ENCODE measurements at regions not wholly inside any gene's neighbourhood (a gene's known extent, or its start where the extent isn't known, plus 50 kb on each side); places are given as distances from the start of the nearest gene placed in this dataset.

DNA sequence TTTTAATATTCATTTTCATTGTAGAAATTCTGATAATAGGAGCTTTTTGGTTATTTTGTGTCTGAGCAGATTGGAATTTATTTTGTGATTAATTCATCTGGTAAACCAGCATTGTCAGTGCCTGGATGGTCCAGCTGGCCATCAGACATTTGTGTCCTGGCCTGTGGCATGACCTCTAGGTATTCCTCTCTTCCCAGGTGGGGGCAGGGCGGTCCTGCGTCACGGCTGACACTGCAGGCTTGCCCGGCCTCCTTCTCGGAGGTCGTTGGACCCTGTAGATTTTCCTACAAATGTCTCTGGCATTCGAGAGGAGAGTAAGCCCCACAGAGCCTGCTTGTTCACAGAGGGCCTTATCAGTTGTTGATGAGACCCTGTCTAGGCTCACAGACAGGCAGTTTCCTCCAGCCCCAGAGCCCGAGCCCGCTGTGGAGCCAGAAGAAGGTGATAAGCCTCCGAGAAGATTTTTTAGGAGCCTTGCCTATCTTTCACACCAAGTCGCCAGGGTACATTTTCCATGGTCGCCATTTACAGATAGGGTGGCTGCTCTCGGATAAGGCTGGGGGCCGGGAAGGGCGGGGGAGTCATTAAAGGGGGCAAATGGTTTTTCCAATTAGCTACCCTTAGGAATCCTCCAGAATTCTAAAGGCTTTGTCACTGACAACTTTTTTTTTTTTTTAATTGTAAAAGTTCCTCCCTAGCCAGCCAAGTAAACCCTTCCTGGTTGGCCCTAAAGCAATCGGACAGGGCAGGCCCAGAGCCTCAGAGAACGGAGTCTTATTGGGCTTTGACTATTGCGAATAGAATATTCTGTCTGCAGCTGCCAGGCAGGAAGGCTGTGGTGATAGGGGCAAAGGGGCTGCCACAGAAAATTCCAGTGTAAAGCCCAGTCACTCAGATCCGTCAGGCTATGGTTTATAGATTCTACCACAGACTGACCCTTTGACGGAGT is 78.1 kb upstream of the TBX20 start:
- Mint-ChIP-seq H3K27me3 (peaks cover 19 to 26% of the 10 kb centered on the region in 2 donors), H3K9me3 (no peaks in the 10 kb centered on the region), H3K4me3 (no peak overlapping the region), H3K4me1 (no peaks in the 10 kb centered on the region), H3K36me3 (no peaks in the 10 kb centered on the region), H3K27ac (no peak overlapping the region)
- DNase-seq: no peak
- no peak for ATAC-seq (replicated peaks)

GRCh38 chr7:35329026-35329425 is 75.1 kb upstream of the TBX20 start:
- no peak for DNase-seq
- Mint-ChIP-seq H3K4me1 (no peaks in the 10 kb centered on the region), H3K27ac (no peak overlapping the region), H3K36me3 (no peaks in the 10 kb centered on the region), H3K27me3 (peaks cover 10 to 19% of the 10 kb centered on the region in 2 donors), H3K9me3 (peaks cover 3 to 7% of the 10 kb centered on the region in 2 donors), H3K4me3 (no peak overlapping the region)
- ATAC-seq (replicated peaks): no peak

DNA sequence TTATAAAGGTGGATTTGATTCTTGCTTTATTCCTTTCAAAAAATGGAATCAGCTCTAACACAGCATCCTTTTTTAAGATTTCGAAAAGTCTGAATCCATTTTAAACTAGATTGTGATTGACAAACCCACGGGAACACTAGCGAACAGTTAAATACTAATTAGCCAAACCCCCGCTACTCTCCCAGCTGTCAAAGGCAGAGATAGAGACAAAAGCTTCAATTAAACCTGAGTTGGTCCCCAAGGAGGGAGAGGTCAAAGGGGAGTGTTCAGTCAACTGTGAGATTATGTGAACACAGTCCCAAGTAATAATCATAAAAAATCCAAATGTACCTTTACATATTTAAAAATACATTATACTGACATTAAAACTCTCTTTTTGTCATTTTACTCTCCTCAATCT is 65.7 kb upstream of the TBX20 start:
- no peak overlapping the region for H3K27ac Mint-ChIP-seq
- peaks cover 3% of the 10 kb centered on the region in 2 donors for H3K9me3 Mint-ChIP-seq
- no peak overlapping the region for H3K4me3 Mint-ChIP-seq
- DNase-seq (no peak), ATAC-seq (replicated peaks) (no peak)
- no peaks in the 10 kb centered on the region for H3K4me1 Mint-ChIP-seq
- peaks cover 10 to 16% of the 10 kb centered on the region in 2 donors for H3K27me3 Mint-ChIP-seq
- H3K36me3 Mint-ChIP-seq: no peaks in the 10 kb centered on the region

DNA sequence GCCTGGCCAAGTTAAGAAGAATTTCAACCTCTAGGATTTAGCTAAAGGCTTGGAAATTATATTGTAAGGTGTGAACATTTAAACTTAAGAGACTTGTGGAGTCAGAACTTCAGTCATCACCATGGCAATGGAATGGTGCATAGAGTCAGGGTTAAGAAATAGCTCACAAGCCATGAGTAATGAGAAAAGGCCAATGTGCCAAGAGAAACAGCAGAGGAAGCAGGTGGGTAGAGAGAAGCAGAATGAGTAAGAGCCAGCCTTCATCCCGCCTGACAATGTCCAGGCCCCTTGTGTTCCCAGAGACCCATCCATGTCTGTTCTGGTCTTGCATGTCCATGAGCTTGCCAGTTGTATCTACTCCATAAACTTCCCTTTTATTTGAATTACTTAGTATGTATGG is 62.6 kb upstream of the TBX20 start:
- H3K36me3 Mint-ChIP-seq: no peaks in the 10 kb centered on the region

DNA sequence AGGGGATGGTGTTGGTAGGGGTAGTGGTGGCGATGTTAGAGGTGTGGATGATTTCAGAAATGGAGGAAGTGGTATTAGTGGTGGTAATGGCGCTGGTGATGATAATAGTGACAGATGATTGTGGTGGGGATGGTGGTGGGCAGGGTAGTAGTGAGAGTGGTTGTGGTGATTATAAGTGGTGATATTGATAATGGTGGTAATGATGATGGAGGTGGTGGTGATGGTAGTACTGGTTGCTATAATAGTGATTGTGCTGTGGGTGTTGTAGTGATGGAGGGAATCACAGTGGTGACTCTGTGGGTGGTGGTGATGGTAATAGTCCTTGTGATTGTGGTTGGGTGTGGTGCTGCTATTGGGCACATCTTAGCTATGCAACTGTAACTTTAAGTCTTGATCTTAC is 61.6 kb upstream of the TBX20 start:
- Mint-ChIP-seq H3K27ac (no peak overlapping the region), H3K4me1 (no peaks in the 10 kb centered on the region), H3K36me3 (no peaks in the 10 kb centered on the region), H3K9me3 (peaks cover 0 to 2% of the 10 kb centered on the region in 2 donors), H3K4me3 (no peak overlapping the region), H3K27me3 (peaks cover 6 to 8% of the 10 kb centered on the region in 2 donors)
- ATAC-seq (replicated peaks): no peak
- DNase-seq: no peak

More for the DNA sequence above, 62.6 kb upstream of the TBX20 start:
- Mint-ChIP-seq H3K9me3 (peaks cover 0 to 2% of the 10 kb centered on the region in 2 donors), H3K4me1 (no peaks in the 10 kb centered on the region), H3K4me3 (no peak overlapping the region), H3K27ac (no peak overlapping the region), H3K27me3 (peaks cover 6 to 16% of the 10 kb centered on the region in 2 donors)
- ATAC-seq (replicated peaks) (no peak), DNase-seq (no peak)

GRCh38 chr7:35314354-35314753 is 60.5 kb upstream of the TBX20 start:
- no peak overlapping the region for H3K4me3 Mint-ChIP-seq
- no peak for DNase-seq
- no peak overlapping the region for H3K27ac Mint-ChIP-seq

DNA sequence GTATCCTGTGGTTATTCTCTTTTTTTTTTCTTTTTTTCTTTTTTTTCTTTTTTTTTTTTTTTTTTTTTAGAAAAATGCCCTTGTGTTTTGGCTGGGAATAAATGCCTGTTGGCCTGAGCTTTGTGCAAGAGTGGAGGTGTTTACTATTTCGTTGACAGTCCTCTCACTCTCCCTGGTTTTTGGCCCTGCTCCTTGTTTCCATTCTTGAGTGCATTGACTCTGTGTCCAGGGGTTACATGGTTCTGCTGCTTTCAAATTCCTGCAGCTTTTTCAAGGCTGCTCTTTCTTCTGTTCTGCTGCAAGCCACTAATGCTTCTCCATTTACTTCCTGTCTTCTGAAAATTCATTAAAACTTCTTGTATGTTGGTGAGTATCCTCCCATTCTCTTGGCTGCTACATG is 59.7 kb upstream of the TBX20 start:
- Mint-ChIP-seq H3K27me3 (peaks cover 4 to 6% of the 10 kb centered on the region in 2 donors), H3K9me3 (peaks cover 0 to 2% of the 10 kb centered on the region in 2 donors), H3K4me3 (no peak overlapping the region), H3K4me1 (no peaks in the 10 kb centered on the region), H3K27ac (no peak overlapping the region), H3K36me3 (no peaks in the 10 kb centered on the region)
- ATAC-seq (replicated peaks) (no peak), DNase-seq (no peak)

More at GRCh38 chr7:35314354-35314753, 60.5 kb upstream of the TBX20 start:
- peaks cover 4 to 6% of the 10 kb centered on the region in 2 donors for H3K27me3 Mint-ChIP-seq
- H3K4me1 Mint-ChIP-seq: no peaks in the 10 kb centered on the region
- ATAC-seq (replicated peaks): no peak
- H3K36me3 Mint-ChIP-seq: no peaks in the 10 kb centered on the region
- H3K9me3 Mint-ChIP-seq: peaks cover 0 to 2% of the 10 kb centered on the region in 2 donors
